Uterus (tissue), 2 donors: ENCODE measurements at regions not wholly inside any gene's neighbourhood (a gene's known extent, or its start where the extent isn't known, plus 50 kb on each side); places are given as distances from the start of the nearest gene placed in this dataset.

ENCODE experiments used
- POLR2A ChIP-seq, 2 donors: fragments of 450-650 bp; IDR thresholded peaks; one replicate each; pipeline ENCODE4 v1.6.1; 2016; ENCODE audit warnings: antibody characterized with exemption in 2 of 2, mild to moderate bottlenecking in 1 of 2, moderate library complexity in 1 of 2
- TF ChIP-seq, protein P1 (sequence below), 4 experiments: fragments of 200-600 bp in 2 of 4; fragments of 450-650 bp in 2 of 4; sonication (generic) in 2 of 4; IDR thresholded peaks; one replicate each; pipeline ENCODE4 v1.5.1; 2016 to 2019; ENCODE audit warnings: antibody characterized with exemption in 4 of 4, mild to moderate bottlenecking in 2 of 4, moderate library complexity in 1 of 4

DNA sequence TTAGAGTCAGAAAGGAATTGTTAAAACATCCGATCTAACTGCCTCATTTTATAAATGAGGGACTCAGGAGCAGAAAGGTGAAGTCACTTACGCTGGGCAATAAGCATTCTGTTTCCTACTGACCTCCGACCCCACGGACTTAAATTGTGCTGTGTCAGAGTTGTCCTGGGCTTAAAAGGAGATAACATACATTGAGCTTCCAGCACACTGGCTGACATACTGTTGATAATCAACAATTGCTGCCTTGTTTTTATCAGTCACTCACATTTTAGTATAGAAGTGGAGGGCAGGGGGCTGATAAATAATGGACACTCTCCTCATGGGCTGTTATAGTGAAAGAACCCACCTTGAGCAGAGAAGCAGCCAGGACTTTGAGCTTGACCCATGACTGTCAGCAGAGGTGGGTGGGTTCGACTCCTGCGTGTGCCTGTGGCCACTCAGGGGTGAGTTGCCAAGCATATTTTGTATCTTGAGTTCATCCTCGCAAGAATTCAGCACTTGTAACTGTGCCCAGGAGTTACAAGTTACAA lies 166.5 kb upstream of the JARID2 start:
- TF ChIP-seq, protein P1, sequence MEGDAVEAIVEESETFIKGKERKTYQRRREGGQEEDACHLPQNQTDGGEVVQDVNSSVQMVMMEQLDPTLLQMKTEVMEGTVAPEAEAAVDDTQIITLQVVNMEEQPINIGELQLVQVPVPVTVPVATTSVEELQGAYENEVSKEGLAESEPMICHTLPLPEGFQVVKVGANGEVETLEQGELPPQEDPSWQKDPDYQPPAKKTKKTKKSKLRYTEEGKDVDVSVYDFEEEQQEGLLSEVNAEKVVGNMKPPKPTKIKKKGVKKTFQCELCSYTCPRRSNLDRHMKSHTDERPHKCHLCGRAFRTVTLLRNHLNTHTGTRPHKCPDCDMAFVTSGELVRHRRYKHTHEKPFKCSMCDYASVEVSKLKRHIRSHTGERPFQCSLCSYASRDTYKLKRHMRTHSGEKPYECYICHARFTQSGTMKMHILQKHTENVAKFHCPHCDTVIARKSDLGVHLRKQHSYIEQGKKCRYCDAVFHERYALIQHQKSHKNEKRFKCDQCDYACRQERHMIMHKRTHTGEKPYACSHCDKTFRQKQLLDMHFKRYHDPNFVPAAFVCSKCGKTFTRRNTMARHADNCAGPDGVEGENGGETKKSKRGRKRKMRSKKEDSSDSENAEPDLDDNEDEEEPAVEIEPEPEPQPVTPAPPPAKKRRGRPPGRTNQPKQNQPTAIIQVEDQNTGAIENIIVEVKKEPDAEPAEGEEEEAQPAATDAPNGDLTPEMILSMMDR (IDR thresholded peaks at IDR 0.05) = no peak
- TF ChIP-seq POLR2A (IDR thresholded peaks at IDR 0.05) = no peak
